Keratinocyte (primary cell): ENCODE measurements at regions not wholly inside any gene's neighbourhood (a gene's known extent, or its start where the extent isn't known, plus 50 kb on each side); places are given as distances from the start of the nearest gene placed in this dataset.

Source experiments
- DNase-seq: peaks from one replicate; pipeline ENCODE4 v3.0.0-alpha.2; 2011; ENCODE audit warnings: low read depth, missing footprints, low spot score
- FAIRE-seq: peaks from 2 replicates; lab custom pipeline; 2011; peaks lifted over from hg19 to GRCh38; lab: Jason Lieb, UNC
- H2AFZ ChIP-seq: 2 replicates; pipeline ENCODE4 v1.6.0; 2012; ENCODE audit warnings: low read length, control low read depth, inconsistent platforms; ENCODE audit not compliant: control insufficient read depth
- H3K27ac ChIP-seq: 2 replicates; pipeline ENCODE4 v1.5.1; 2011; ENCODE audit warnings: low read length; ENCODE audit not compliant: control insufficient read depth, insufficient read depth
- H3K27me3 ChIP-seq: 3 replicates; pipeline ENCODE4 v1.6.0; 2011; ENCODE audit warnings: low read length; ENCODE audit not compliant: control insufficient read depth, insufficient read depth; ENCODE audit errors: extremely low read depth
- H3K36me3 ChIP-seq, 2 experiments: 2 replicates in 1 of 2; 3 replicates in 1 of 2; pipeline ENCODE4 v1.5.1; 2011; ENCODE audit warnings: low read length in 2 of 2, mild to moderate bottlenecking in 1 of 2; ENCODE audit not compliant: control insufficient read depth in 2 of 2, insufficient read depth in 2 of 2; ENCODE audit errors: extremely low read depth in 1 of 2
- H3K4me1 ChIP-seq: 3 replicates; pipeline ENCODE4 v1.5.1; 2011; ENCODE audit warnings: low read length; ENCODE audit not compliant: control insufficient read depth, insufficient read depth; ENCODE audit errors: extremely low read depth
- H3K4me2 ChIP-seq: 3 replicates; pipeline ENCODE4 v1.6.0; 2011; ENCODE audit warnings: low read depth, low read length; ENCODE audit not compliant: control insufficient read depth, insufficient read depth; ENCODE audit errors: extremely low read depth
- H3K4me3 ChIP-seq, 3 experiments: fragments of 200-600 bp in 1 of 3; sonication (generic) in 1 of 3; 2 replicates in 2 of 3; 3 replicates in 1 of 3; pipeline ENCODE4 v1.5.1; 2011 to 2016; ENCODE audit warnings: low read length in 3 of 3, mild to moderate bottlenecking in 3 of 3, control low read depth in 2 of 3, inconsistent platforms in 1 of 3, low read depth in 1 of 3, mixed read lengths in 1 of 3, mixed run types in 1 of 3, moderate library complexity in 1 of 3; ENCODE audit not compliant: control insufficient read depth in 2 of 3, insufficient read depth in 2 of 3; ENCODE audit errors: extremely low read depth in 1 of 3
- H3K79me2 ChIP-seq: 2 replicates; pipeline ENCODE4 v1.6.0; 2012; ENCODE audit warnings: low read length; ENCODE audit not compliant: control insufficient read depth, insufficient read depth
- H3K9ac ChIP-seq: 3 replicates; pipeline ENCODE4 v1.6.0; 2011; ENCODE audit warnings: low read length; ENCODE audit not compliant: control insufficient read depth, insufficient read depth; ENCODE audit errors: extremely low read depth
- H3K9me1 ChIP-seq: 3 replicates; pipeline ENCODE4 v1.6.0; 2011; ENCODE audit warnings: low read length; ENCODE audit not compliant: control insufficient read depth, insufficient read depth; ENCODE audit errors: extremely low read depth
- H3K9me3 ChIP-seq: 2 replicates; pipeline ENCODE4 v1.5.1; 2012; ENCODE audit warnings: low read depth, low read length; ENCODE audit not compliant: control insufficient read depth
- H4K20me1 ChIP-seq: 3 replicates; pipeline ENCODE4 v1.6.0; 2011; ENCODE audit warnings: low read length; ENCODE audit not compliant: control insufficient read depth, insufficient read depth; ENCODE audit errors: extremely low read depth
- CTCF ChIP-seq, 3 experiments: IDR thresholded peaks in 1 of 3; conservative IDR thresholded peaks in 1 of 3; optimal IDR thresholded peaks in 1 of 3; 2 replicates in 2 of 3; 3 replicates in 1 of 3; pipeline versions ENCODE3 to v1.5.1; 2011; ENCODE audit warnings: low read length in 3 of 3, mild to moderate bottlenecking in 3 of 3, moderate library complexity in 2 of 3, control low read depth in 1 of 3, inconsistent platforms in 1 of 3; ENCODE audit not compliant: insufficient read depth in 2 of 3; ENCODE audit errors: extremely low read depth in 1 of 3
- EZH2 ChIP-seq: IDR thresholded peaks from one replicate; pipeline ENCODE4 v1.6.1; 2012; ENCODE audit warnings: inconsistent platforms, mild to moderate bottlenecking, low read length, moderate library complexity
- dilution Hi-C: fragments of 300-500 bp; cut with MboI; formaldehyde crosslinking; loops from one replicate; pipeline ENCODE4 v1.7.0; 2020; ENCODE audit warnings: low sequenced_read_pairs; ENCODE audit not compliant: extremely low pct_ligation_motif_present

- TF ChIP-seq EZH2 (no peak), CTCF (optimal IDR thresholded peaks at IDR 0.05 in 1 of 3, IDR thresholded peaks at IDR 0.05 in 1 of 3, conservative IDR thresholded peaks at IDR 0.05 in 1 of 3; ENCODE audit: extremely low read depth in 1 of 3, insufficient read depth in 2 of 3, low read length in 3 of 3) (no peak)
- dilution Hi-C loops, result no loop called here
- no peaks in the 10 kb centered on the region for H3K36me3 ChIP-seq
Measured at GRCh38 chr2:78009289-78009688, 487.1 kb upstream of the LRRTM4 start.

GRCh38 chr2:78011251-78011650 is 489.1 kb upstream of the LRRTM4 start:
- no peaks in the 10 kb centered on the region for H4K20me1 ChIP-seq
- H3K4me1 ChIP-seq, result no peaks in the 10 kb centered on the region
- dilution Hi-C loops, result no loop called here

More at GRCh38 chr2:78009289-78009688, 487.1 kb upstream of the LRRTM4 start:
- H3K9me1 ChIP-seq, result no peaks in the 10 kb centered on the region
- H3K79me2 ChIP-seq, result no peaks in the 10 kb centered on the region
- H2AFZ ChIP-seq, result no peak overlapping the region
- no peaks in the 10 kb centered on the region for H3K27me3 ChIP-seq
- no peak overlapping the region for H3K9ac ChIP-seq
- H3K27ac ChIP-seq, result no peak overlapping the region
- no peak for FAIRE-seq
- no peak for DNase-seq
- no peaks in the 10 kb centered on the region for H3K4me1 ChIP-seq
- H3K9me3 ChIP-seq, result peaks cover 3% of the 10 kb centered on the region
- H3K4me3 ChIP-seq, result no peak overlapping the region
- no peak overlapping the region for H3K4me2 ChIP-seq
- H4K20me1 ChIP-seq, result no peaks in the 10 kb centered on the region

More at GRCh38 chr2:78011251-78011650, 489.1 kb upstream of the LRRTM4 start:
- no peak for FAIRE-seq
- no peak overlapping the region for H3K4me3 ChIP-seq
- DNase-seq, result no peak
- no peaks in the 10 kb centered on the region for H3K9me1 ChIP-seq
- no peaks in the 10 kb centered on the region for H3K9me3 ChIP-seq
- H3K4me2 ChIP-seq, result no peak overlapping the region
- no peaks in the 10 kb centered on the region for H3K79me2 ChIP-seq
- no peak overlapping the region for H3K9ac ChIP-seq
- H3K36me3 ChIP-seq, result no peaks in the 10 kb centered on the region
- H2AFZ ChIP-seq, result no peak overlapping the region
- no peak overlapping the region for H3K27ac ChIP-seq
- no peaks in the 10 kb centered on the region for H3K27me3 ChIP-seq
- no peak for TF ChIP-seq EZH2
- no peak for TF ChIP-seq CTCF (optimal IDR thresholded peaks at IDR 0.05 in 1 of 3, IDR thresholded peaks at IDR 0.05 in 1 of 3, conservative IDR thresholded peaks at IDR 0.05 in 1 of 3; ENCODE audit: extremely low read depth in 1 of 3, insufficient read depth in 2 of 3, low read length in 3 of 3)
